Stimulated activated CD8-positive, alpha-beta memory T cell treated with anti-CD3 and anti-CD28 coated beads, Interleukin-15, amount 100 ng/mL, for 48 hours (primary cell): ENCODE measurements at regions not wholly inside any gene's neighbourhood (a gene's known extent, or its start where the extent isn't known, plus 50 kb on each side); places are given as distances from the start of the nearest gene placed in this dataset.

Experiments
- DNase-seq, 2 donors: peaks; one replicate each; pipeline ENCODE4 v3.0.0-alpha.2; 2020; ENCODE audit warnings: low read depth in 2 of 2

- DNase-seq, result no peak
These were observed 101.2 kb downstream of the CRPPA start for GRCh38 chr7:16320099-16320660.

GRCh38 chr7:16318989-16319915 lies 102.1 kb downstream of the CRPPA start:
- no peak for DNase-seq

GRCh38 chr7:16318463-16318862 lies 102.9 kb downstream of the CRPPA start:
- DNase-seq, result no peak

GRCh38 chr7:16317406-16317805 lies 103.9 kb downstream of the CRPPA start:
- DNase-seq, result no peak

GRCh38 chr7:16315280-16315679 lies 106.1 kb downstream of the CRPPA start:
- no peak for DNase-seq

- DNase-seq, result no peak
These were observed 112.2 kb downstream of the CRPPA start for GRCh38 chr7:16309129-16309528.

GRCh38 chr7:16301291-16301690 lies 120.0 kb downstream of the CRPPA start:
- DNase-seq, result no peak

GRCh38 chr7:16300361-16300895 lies 120.9 kb downstream of the CRPPA start:
- DNase-seq, result no peak

- DNase-seq, result no peak
These were observed 121.5 kb downstream of the CRPPA start for GRCh38 chr7:16299853-16300252.

- no peak for DNase-seq
These were observed 123.1 kb downstream of the CRPPA start for GRCh38 chr7:16298221-16298620.

GRCh38 chr7:16295558-16295957 lies 125.8 kb downstream of the CRPPA start:
- no peak for DNase-seq

GRCh38 chr7:16293669-16294425 lies 127.5 kb downstream of the CRPPA start:
- DNase-seq, result no peak

GRCh38 chr7:16284581-16284980 lies 136.8 kb downstream of the CRPPA start:
- DNase-seq, result no peak

GRCh38 chr7:16278167-16278787 lies 143.1 kb downstream of the CRPPA start:
- DNase-seq, result no peak

- DNase-seq, result no peak
These were observed 149.2 kb downstream of the CRPPA start for GRCh38 chr7:16271990-16272665.

GRCh38 chr7:16271355-16271915 lies 149.9 kb downstream of the CRPPA start:
- DNase-seq, result no peak

- DNase-seq, result no peak
These were observed 150.5 kb downstream of the CRPPA start for GRCh38 chr7:16270844-16271243.

- DNase-seq, result no peak
These were observed 152.2 kb downstream of the CRPPA start for GRCh38 chr7:16268821-16269768.

GRCh38 chr7:16267953-16268820 lies 153.2 kb downstream of the CRPPA start:
- no peak for DNase-seq
